Naive B cell (primary cell): ENCODE measurements at regions not wholly inside any gene's neighbourhood (a gene's known extent, or its start where the extent isn't known, plus 50 kb on each side); places are given as distances from the start of the nearest gene placed in this dataset.
"Not testable (repeated sequence)": the region's sequence is repeated elsewhere in the genome, so short reads cannot be mapped to it uniquely, and the experiment has no call there.

Experiments used
- ATAC-seq, 2 donors: fragments of 150-1000 bp; cut with Tn5 transposase; 2 replicates each; pipeline ENCODE4 v1.10.0; 2021; ENCODE audit warnings: low read depth in 2 of 2, mild to moderate bottlenecking in 2 of 2, moderate library complexity in 2 of 2
- DNase-seq: peaks from one replicate; pipeline ENCODE4 v3.0.0; 2022
- H3K27ac Mint-ChIP-seq, 6 donors: one replicate each; pipeline ENCODE4 v1.8.0; 2020 to 2022; ENCODE audit warnings: mild to moderate bottlenecking in 6 of 6, mixed read lengths in 6 of 6, moderate library complexity in 5 of 6, inconsistent platforms in 2 of 6
- H3K27me3 Mint-ChIP-seq, 3 donors: one replicate each; pipeline ENCODE4 v1.8.0; 2021 to 2022; ENCODE audit warnings: mixed read lengths in 3 of 3, mild to moderate bottlenecking in 1 of 3
- H3K36me3 Mint-ChIP-seq, 2 donors: one replicate each; pipeline ENCODE4 v1.8.0; 2020 to 2022; ENCODE audit warnings: mixed read lengths in 2 of 2, inconsistent platforms in 1 of 2, mild to moderate bottlenecking in 1 of 2
- H3K4me1 Mint-ChIP-seq, 3 donors: one replicate each; pipeline ENCODE4 v1.8.0; 2020 to 2022; ENCODE audit warnings: mixed read lengths in 3 of 3, inconsistent platforms in 1 of 3, mild to moderate bottlenecking in 1 of 3, moderate library complexity in 1 of 3
- H3K4me3 Mint-ChIP-seq, 8 donors: one replicate each; pipeline ENCODE4 v1.8.0; 2020 to 2022; ENCODE audit warnings: mild to moderate bottlenecking in 8 of 8, mixed read lengths in 8 of 8, moderate library complexity in 8 of 8, inconsistent platforms in 2 of 8
- H3K9me3 Mint-ChIP-seq, 7 donors: one replicate each; pipeline ENCODE4 v1.8.0; 2020 to 2022; ENCODE audit warnings: mixed read lengths in 7 of 7, mild to moderate bottlenecking in 5 of 7, inconsistent platforms in 2 of 7, moderate library complexity in 1 of 7

DNA sequence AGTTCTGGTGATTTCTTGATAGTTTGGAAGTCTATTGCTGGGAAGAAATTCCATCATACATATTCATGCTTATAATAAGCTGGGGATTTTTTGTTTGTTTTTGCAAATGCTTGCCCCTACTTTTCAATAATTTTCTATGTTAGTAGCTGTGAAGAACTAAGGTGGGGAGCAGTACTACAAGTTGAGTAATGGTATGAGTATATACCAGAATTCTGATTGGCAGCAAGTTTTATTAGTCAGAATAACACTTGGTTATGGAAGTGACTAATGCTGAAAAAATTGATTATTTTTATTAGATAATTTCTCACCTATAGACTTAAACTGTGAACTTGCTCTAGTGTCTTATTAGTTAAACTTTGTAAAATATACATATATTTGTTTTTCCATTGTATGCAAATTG lies 462.8 kb upstream of the EPHA6 start:
- not testable (repeated sequence) for H3K4me1 Mint-ChIP-seq, ATAC-seq, H3K36me3 Mint-ChIP-seq, H3K4me3 Mint-ChIP-seq, DNase-seq, H3K27me3 Mint-ChIP-seq, H3K27ac Mint-ChIP-seq
- H3K9me3 Mint-ChIP-seq = peaks cover 0 to 10% (median 1%) of the 10 kb centered on the region in 7 donors

DNA sequence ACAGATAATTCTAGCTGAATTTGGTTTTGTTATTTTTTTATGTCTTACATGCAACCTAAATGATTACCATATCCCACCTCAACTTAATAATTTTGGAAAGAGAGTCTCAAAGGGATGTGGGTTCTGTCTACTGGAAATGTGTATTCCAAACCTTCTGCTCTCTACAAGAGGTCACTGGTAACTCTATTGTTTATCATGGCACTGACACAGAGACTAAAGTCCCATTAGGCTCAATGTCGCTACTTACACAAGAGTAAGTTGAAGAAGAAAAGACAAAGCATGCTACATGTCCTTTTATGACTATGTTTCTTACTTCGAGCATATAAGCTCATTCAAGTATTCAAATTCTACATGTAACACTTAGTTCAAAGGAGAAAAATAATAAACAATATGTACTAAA lies 460.3 kb upstream of the EPHA6 start:
- DNase-seq = no peak
- ATAC-seq = no peak
- no peaks in the 10 kb centered on the region for H3K4me1 Mint-ChIP-seq
- H3K9me3 Mint-ChIP-seq = peaks cover 0 to 15% (median 5%) of the 10 kb centered on the region in 7 donors
- H3K4me3 Mint-ChIP-seq = no peak overlapping the region
- H3K27me3 Mint-ChIP-seq = no peaks in the 10 kb centered on the region
- no peaks in the 10 kb centered on the region for H3K36me3 Mint-ChIP-seq
- no peak overlapping the region for H3K27ac Mint-ChIP-seq

DNA sequence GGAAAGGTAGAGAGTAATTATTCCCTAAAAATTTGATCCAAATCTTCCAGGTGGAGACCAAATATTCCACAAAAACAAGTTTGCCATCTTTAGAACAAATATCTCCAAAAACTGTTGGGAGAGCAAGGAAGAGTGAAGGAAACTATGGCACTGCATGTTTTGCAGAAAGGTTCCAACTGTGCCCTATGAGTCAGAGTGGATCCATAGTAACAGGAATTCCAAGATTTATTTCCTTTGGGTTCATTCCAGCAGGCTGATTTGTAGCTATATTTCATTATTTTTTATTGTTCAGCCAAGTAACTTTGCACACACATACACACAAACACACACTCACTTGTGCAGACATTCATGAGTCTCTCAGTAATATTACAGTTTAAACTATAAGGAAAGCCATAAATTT lies 459.7 kb upstream of the EPHA6 start:
- Mint-ChIP-seq H3K4me3 (no peak overlapping the region), H3K27me3 (no peaks in the 10 kb centered on the region), H3K4me1 (no peaks in the 10 kb centered on the region), H3K36me3 (no peaks in the 10 kb centered on the region), H3K9me3 (peaks cover 0 to 12% (median 5%) of the 10 kb centered on the region in 7 donors), H3K27ac (no peak overlapping the region)
- no peak for DNase-seq
- ATAC-seq = no peak

DNA sequence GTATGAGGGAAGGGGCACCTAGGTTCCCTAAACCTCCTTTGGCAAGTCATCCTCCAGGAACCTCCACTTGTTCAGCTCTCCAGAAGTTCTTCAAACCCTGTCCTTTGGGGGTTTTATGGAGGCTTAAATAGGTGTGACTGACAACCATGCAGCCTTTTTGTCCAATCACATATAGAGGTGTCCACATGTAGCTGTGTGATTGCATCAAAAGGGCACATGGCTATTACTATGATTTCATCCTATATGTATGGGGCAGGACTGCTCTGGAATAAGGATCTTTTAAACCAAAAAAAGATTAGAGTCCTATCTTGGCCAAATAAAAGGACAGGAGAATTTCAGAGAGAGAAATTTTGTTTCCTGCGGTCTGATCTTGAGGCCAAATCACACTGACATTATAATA lies 453.2 kb upstream of the EPHA6 start:
- Mint-ChIP-seq H3K27ac (no peak overlapping the region), H3K4me3 (no peak overlapping the region), H3K27me3 (no peaks in the 10 kb centered on the region), H3K9me3 (peaks cover 3 to 16% (median 9%) of the 10 kb centered on the region in 7 donors), H3K36me3 (no peaks in the 10 kb centered on the region), H3K4me1 (no peaks in the 10 kb centered on the region)
- ATAC-seq (no peak), DNase-seq (no peak)

DNA sequence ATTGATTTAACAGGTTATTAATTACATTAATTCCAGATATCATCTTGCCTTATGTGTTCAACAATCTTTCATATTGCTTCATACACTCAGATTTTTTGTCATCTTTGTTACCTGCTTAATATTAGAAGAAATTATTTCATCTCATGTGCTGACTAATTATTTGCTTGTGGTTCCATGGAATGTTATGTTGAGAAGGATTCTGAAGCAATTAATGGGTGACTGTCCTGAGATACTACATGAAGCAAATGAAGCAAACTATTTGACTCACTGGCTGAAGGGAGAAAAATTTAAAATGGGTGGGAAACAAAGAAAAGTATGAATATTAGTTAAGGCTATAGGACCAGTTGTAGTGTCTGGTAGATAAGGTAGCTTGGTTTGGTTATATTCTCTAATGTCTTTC lies 443.8 kb upstream of the EPHA6 start:
- DNase-seq (no peak), ATAC-seq (no peak)
- Mint-ChIP-seq H3K27ac (no peak overlapping the region), H3K36me3 (no peaks in the 10 kb centered on the region), H3K4me1 (no peaks in the 10 kb centered on the region), H3K27me3 (no peaks in the 10 kb centered on the region), H3K4me3 (no peak overlapping the region), H3K9me3 (peaks cover 0 to 8% (median 3%) of the 10 kb centered on the region in 7 donors)

DNA sequence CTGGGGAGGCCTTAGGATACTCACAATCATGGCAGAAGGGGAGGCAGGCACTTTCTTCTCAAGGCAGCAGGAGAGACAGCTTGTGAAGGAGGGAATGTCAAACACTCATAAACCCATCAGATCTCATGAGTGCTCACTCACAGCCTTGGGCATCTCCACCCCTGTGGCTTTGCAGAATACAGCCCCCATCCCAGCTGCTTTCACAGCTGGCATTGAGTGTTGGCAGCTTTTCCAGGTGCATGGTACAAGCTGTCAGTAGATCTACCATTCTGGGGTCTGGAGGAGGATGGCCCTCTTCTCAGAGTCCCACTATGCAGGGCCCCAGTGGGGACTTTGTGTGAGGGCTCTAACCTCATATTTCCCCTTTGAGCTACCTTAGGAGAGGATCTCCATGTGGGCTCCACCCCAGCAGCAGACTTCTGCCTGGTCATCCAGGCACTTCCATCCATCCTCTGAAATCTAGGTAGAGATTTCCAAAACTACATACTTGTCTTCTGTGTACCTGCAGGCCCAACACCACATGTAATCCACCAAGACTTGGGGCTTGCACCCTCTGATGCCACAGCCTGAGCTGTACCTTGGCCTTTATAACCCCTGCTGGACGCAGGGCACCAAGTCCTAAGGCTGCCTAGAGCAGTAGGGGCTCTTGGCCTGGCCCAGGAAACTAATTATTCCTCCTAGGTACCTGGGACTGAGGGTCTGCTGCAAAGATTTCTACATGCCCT lies 404.2 kb upstream of the EPHA6 start:
- no peak for DNase-seq
- Mint-ChIP-seq H3K27ac (no peak overlapping the region), H3K4me1 (no peaks in the 10 kb centered on the region), H3K9me3 (peaks cover 4 to 42% (median 9%) of the 10 kb centered on the region in 7 donors), H3K4me3 (no peak overlapping the region), H3K27me3 (no peaks in the 10 kb centered on the region), H3K36me3 (no peaks in the 10 kb centered on the region)
- ATAC-seq = no peak

DNA sequence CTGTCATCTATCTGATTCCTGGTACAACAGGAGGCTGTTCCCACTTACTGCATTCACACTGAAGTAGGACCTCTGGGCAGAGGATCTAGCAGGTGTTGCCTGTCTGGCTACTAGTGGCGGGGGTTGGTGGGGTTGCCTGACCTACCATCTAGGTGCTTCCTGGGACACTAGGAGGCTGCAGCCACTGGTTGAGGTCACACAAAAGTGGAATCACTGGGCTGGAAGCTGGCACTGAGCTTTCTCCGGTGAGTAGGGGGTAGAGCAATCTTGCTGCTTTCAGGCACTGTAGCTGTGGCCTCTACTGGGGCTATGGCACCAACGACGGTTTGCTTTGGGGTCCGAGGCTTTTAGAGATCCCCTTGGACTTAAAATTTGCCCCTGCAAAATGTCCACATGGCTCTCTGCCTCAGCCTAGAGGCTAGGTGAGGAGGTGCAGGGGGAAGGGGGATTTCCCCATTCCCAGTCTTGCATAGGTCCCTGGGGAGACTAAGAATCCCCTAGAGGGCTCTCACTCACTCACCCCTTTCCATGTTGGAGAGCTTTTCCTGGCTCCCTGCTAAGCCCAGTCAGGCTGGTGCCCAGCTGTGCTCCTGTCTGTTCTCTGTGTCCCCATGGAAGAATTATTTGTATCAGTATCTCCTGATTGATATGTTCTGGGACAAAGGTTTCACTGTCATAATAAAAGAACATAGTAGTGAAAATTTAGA lies 397.7 kb upstream of the EPHA6 start:
- ATAC-seq (no peak), DNase-seq (no peak)
- no peaks in the 10 kb centered on the region for H3K4me1 Mint-ChIP-seq
- peaks cover 0 to 12% (median 5%) of the 10 kb centered on the region in 7 donors for H3K9me3 Mint-ChIP-seq
- no peak overlapping the region for H3K4me3 Mint-ChIP-seq
- no peaks in the 10 kb centered on the region for H3K36me3 Mint-ChIP-seq
- H3K27me3 Mint-ChIP-seq = no peaks in the 10 kb centered on the region
- no peak overlapping the region for H3K27ac Mint-ChIP-seq

DNA sequence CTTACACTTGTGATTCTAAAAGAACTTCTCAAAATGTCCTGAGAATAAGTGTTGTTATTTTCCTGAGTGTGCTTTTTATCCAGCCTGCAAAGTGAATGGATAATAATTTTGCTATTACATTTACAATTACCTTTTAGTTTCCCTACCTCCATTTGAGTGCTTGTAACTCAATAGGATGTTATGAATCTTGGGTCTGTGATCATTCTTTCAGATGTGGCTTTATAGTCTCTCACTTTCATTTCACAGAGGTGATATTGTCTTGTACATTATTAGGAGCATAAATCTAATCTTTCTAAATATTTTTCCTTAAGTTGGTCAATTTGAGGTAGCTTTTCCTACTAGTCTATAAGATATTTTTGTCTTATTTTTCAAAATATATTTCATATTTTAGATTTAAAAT lies 386.3 kb upstream of the EPHA6 start:
- H3K27ac Mint-ChIP-seq = no peak overlapping the region
- peaks cover 0 to 7% (median 1%) of the 10 kb centered on the region in 7 donors for H3K9me3 Mint-ChIP-seq
- no peak overlapping the region for H3K4me3 Mint-ChIP-seq
- ATAC-seq (no peak), DNase-seq (no peak)
- no peaks in the 10 kb centered on the region for H3K27me3 Mint-ChIP-seq
- H3K36me3 Mint-ChIP-seq = no peaks in the 10 kb centered on the region
- H3K4me1 Mint-ChIP-seq = no peaks in the 10 kb centered on the region

DNA sequence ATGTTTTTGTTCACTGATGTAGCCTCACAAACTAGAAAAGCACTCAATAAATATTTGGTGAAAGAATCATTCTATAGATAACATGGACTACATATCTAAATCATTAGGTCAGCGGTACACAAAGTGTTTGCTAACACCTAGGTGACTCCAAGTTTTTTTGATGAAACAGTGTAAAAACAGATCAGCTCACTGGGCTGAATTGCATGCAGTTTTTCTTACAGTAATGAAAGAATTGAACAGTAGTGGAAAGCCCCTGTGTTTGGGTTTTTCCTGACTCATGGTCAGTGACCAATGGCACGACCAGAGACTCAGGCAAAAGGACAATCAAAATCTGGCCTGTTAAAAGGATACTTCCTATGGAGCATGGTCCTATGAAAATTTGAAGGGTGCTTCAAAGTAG lies 384.3 kb upstream of the EPHA6 start:
- Mint-ChIP-seq H3K27ac (no peak overlapping the region), H3K27me3 (no peaks in the 10 kb centered on the region), H3K4me1 (no peaks in the 10 kb centered on the region), H3K36me3 (no peaks in the 10 kb centered on the region), H3K4me3 (no peak overlapping the region), H3K9me3 (peaks cover 0 to 4% (median 1%) of the 10 kb centered on the region in 7 donors)
- no peak for DNase-seq
- ATAC-seq = no peak

DNA sequence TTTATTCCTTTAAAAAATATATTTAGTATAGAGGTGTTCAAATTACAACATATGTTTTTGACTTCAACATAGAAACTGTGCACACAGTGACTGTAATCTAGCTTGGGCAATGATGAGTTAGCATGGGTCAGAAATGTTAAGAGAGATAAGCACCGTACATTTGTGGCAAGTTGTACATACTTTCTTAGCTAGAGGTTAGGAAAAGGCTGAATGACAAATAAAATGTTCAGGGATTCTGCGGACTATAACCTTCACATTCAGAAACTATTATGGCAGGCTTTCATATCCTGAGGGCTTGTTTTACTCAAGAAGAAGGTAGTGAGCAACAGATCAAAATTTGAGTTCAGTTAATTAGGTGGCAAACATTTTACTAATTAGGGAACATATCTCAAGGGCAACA lies 379.7 kb upstream of the EPHA6 start:
- Mint-ChIP-seq H3K4me1 (no peaks in the 10 kb centered on the region), H3K27ac (no peak overlapping the region), H3K9me3 (peaks cover 0 to 8% (median 5%) of the 10 kb centered on the region in 7 donors), H3K27me3 (no peaks in the 10 kb centered on the region), H3K4me3 (no peak overlapping the region), H3K36me3 (no peaks in the 10 kb centered on the region)
- DNase-seq = no peak
- no peak for ATAC-seq

DNA sequence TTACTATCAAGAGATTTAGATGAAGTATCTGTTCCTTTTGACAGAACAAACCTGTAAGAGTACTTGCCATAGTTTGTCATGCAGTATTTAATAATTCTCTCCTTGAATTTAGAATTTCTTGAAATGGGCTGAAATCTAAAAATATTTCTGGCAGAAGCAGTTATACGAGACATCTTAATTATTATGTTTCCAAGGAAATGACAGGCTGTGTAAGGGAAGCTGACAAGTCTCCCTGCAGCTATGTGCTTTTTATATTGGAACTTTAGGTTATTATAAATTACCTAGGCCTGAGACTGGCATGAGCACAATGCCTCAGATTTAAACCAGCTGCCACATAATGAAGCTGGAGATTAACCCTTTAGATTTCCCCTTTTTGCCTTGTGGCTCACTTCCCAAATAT lies 365.0 kb upstream of the EPHA6 start:
- H3K9me3 Mint-ChIP-seq = peaks cover 2 to 15% (median 4%) of the 10 kb centered on the region in 7 donors
- ATAC-seq (no peak), DNase-seq (no peak)
- no peak overlapping the region for H3K27ac Mint-ChIP-seq
- H3K36me3 Mint-ChIP-seq = no peaks in the 10 kb centered on the region
- no peak overlapping the region for H3K4me3 Mint-ChIP-seq
- H3K4me1 Mint-ChIP-seq = no peaks in the 10 kb centered on the region
- no peaks in the 10 kb centered on the region for H3K27me3 Mint-ChIP-seq

DNA sequence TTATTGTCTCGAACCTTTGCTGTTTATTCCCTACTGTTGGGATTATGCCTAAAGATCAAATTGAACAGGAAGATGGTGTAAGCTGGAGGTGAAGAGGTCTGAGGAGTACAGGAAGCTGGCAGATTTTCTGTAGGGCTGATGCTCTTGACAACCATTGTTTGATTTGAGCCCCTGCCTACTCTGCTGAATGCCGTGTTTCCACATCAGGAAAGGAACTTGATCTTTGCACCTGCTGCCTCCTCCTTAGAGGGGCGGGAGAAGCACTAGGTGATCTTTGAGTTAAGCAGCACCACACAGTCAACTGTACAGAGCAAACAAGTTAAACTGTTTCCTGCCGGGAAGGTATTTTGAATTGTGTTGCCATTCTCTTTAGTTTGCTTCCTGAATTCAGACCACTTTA lies 364.6 kb upstream of the EPHA6 start:
- ATAC-seq (no peak), DNase-seq (no peak)
- H3K27ac Mint-ChIP-seq = no peak overlapping the region
- no peaks in the 10 kb centered on the region for H3K27me3 Mint-ChIP-seq
- peaks cover 2 to 15% (median 4%) of the 10 kb centered on the region in 7 donors for H3K9me3 Mint-ChIP-seq
- H3K4me1 Mint-ChIP-seq = no peaks in the 10 kb centered on the region
- no peak overlapping the region for H3K4me3 Mint-ChIP-seq
- no peaks in the 10 kb centered on the region for H3K36me3 Mint-ChIP-seq

DNA sequence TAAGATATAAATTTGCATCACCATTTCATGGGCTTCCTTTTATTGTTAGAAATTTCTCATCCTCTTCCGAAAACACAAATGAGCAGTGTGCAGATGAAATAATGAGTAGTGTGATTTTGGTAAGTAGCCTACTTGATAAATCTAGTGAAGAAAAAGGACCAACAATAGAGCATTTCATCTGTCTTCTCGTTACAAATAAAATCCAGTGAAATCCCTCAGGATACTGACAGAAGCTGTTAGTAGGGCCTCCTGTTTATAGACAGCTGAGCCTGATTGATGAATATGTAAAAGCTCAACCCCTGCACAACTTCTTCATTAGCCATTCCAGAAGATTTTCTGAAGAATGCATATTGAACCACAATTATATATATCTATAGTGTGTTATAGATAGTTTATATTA lies 363.7 kb upstream of the EPHA6 start:
- Mint-ChIP-seq H3K36me3 (no peaks in the 10 kb centered on the region), H3K27me3 (no peaks in the 10 kb centered on the region), H3K4me3 (no peak overlapping the region), H3K4me1 (no peaks in the 10 kb centered on the region), H3K27ac (no peak overlapping the region), H3K9me3 (peaks cover under 1 to 20% (median 10%) of the 10 kb centered on the region in 7 donors)
- ATAC-seq (no peak), DNase-seq (no peak)

DNA sequence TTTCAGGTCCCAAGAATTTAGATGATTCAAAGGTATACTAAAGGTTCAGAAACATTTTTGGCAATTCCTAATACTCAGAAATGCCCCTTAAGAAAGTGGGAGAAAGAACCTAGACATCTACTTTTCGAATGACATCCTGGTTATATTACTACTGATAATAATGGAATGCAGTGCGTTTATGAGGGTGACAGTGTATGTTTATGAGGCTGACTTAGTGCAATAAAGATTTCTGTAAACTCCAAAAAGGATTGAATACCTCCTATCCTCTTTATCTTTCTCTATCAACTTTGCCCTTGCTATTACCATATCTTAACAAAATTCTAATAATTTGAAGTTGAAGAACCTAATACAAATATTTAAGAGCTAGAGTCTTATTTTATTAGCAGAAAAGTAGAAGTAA lies 348.9 kb upstream of the EPHA6 start:
- no peaks in the 10 kb centered on the region for H3K27me3 Mint-ChIP-seq
- no peaks in the 10 kb centered on the region for H3K4me1 Mint-ChIP-seq
- ATAC-seq = no peak

More for the DNA sequence above, 348.9 kb upstream of the EPHA6 start:
- Mint-ChIP-seq H3K27ac (no peak overlapping the region), H3K36me3 (no peaks in the 10 kb centered on the region), H3K9me3 (peaks cover 0 to 20% (median 3%) of the 10 kb centered on the region in 7 donors), H3K4me3 (no peak overlapping the region)
- DNase-seq = no peak
